ENCODE measurements at regions not wholly inside any gene's neighbourhood (a gene's known extent, or its start where the extent isn't known, plus 50 kb on each side); places are given as distances from the start of the nearest gene placed in this dataset.

- TF ChIP-seq CTCF (IDR thresholded peaks at IDR 0.05) (no peak), POLR2A (IDR thresholded peaks at IDR 0.05) (no peak)
Observed at GRCh38 chr9:84563691-84564090, 105.8 kb upstream of the NTRK2 start.

Data from uterus (tissue), 2 donors.